ENCODE measurements at regions not wholly inside any gene's neighbourhood (a gene's known extent, or its start where the extent isn't known, plus 50 kb on each side); places are given as distances from the start of the nearest gene placed in this dataset.

DNA sequence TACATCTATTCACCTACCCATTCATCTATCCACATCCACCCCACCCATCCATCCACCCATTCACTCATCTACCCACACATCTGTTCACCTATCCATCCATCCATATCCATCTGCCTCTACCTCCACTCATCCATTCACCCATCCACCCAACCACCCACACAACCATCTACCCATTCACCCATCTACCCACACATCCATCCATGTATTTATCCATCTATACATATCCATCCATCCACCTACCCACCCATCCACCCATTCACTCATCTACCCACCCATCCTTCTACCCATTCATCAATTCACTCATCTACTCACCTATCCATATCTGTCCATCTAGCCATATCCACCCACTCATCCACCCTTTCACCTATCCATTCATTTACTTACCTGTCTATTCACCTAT lies 187.6 kb downstream of the ASB1 start:
- Histone ChIP-seq H3K4me1 (ENCODE audit: control insufficient read depth in 4 of 4, insufficient read depth in 4 of 4, low read length in 3 of 4) (no peaks in the 10 kb centered on the region), H3K9me3 (ENCODE audit: control insufficient read depth in 4 of 4, low read length in 3 of 4) (peaks cover 0 to 9% (median 1%) of the 10 kb centered on the region in 4 donors), H3K27me3 (ENCODE audit: control insufficient read depth in 4 of 4, insufficient read depth in 4 of 4, low read length in 3 of 4) (peaks cover 0 to 2% (median 0%) of the 10 kb centered on the region in 4 donors), H3K36me3 (ENCODE audit: control insufficient read depth in 4 of 4, insufficient read depth in 3 of 4, low read depth in 1 of 4, low read length in 3 of 4) (no peaks in the 10 kb centered on the region), H3K9ac (ENCODE audit: low read depth in 1 of 2, low read length in 2 of 2) (no peak overlapping the region), H3K4me3 (ENCODE audit: low read depth in 1 of 3, low read length in 3 of 3) (no peak overlapping the region), H3K27ac (ENCODE audit: low read depth in 1 of 2, low read length in 2 of 2) (no peak overlapping the region)
- DNase-seq (ENCODE audit: low spot score) = no peak
- TF ChIP-seq EGR1 (IDR thresholded peaks at IDR 0.05; ENCODE audit: low read depth in 2 of 2) = no peak
- no peak for TF ChIP-seq JUND (IDR thresholded peaks at IDR 0.05)
- TF ChIP-seq, protein P1, sequence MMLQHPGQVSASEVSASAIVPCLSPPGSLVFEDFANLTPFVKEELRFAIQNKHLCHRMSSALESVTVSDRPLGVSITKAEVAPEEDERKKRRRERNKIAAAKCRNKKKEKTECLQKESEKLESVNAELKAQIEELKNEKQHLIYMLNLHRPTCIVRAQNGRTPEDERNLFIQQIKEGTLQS (IDR thresholded peaks at IDR 0.05) = no peak
- TF ChIP-seq SP1 (IDR thresholded peaks at IDR 0.05) = no peak
- TF ChIP-seq, protein P2, sequence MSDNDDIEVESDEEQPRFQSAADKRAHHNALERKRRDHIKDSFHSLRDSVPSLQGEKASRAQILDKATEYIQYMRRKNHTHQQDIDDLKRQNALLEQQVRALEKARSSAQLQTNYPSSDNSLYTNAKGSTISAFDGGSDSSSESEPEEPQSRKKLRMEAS (IDR thresholded peaks at IDR 0.05) = no peak
- TF ChIP-seq, protein P3, sequence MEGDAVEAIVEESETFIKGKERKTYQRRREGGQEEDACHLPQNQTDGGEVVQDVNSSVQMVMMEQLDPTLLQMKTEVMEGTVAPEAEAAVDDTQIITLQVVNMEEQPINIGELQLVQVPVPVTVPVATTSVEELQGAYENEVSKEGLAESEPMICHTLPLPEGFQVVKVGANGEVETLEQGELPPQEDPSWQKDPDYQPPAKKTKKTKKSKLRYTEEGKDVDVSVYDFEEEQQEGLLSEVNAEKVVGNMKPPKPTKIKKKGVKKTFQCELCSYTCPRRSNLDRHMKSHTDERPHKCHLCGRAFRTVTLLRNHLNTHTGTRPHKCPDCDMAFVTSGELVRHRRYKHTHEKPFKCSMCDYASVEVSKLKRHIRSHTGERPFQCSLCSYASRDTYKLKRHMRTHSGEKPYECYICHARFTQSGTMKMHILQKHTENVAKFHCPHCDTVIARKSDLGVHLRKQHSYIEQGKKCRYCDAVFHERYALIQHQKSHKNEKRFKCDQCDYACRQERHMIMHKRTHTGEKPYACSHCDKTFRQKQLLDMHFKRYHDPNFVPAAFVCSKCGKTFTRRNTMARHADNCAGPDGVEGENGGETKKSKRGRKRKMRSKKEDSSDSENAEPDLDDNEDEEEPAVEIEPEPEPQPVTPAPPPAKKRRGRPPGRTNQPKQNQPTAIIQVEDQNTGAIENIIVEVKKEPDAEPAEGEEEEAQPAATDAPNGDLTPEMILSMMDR (IDR thresholded peaks at IDR 0.05; ENCODE audit: low read depth, low read length, missing input control) = no peak
- no peak for TF ChIP-seq NR2F2 (IDR thresholded peaks at IDR 0.05)
- TF ChIP-seq, protein P4, sequence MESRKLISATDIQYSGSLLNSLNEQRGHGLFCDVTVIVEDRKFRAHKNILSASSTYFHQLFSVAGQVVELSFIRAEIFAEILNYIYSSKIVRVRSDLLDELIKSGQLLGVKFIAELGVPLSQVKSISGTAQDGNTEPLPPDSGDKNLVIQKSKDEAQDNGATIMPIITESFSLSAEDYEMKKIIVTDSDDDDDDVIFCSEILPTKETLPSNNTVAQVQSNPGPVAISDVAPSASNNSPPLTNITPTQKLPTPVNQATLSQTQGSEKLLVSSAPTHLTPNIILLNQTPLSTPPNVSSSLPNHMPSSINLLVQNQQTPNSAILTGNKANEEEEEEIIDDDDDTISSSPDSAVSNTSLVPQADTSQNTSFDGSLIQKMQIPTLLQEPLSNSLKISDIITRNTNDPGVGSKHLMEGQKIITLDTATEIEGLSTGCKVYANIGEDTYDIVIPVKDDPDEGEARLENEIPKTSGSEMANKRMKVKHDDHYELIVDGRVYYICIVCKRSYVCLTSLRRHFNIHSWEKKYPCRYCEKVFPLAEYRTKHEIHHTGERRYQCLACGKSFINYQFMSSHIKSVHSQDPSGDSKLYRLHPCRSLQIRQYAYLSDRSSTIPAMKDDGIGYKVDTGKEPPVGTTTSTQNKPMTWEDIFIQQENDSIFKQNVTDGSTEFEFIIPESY (IDR thresholded peaks at IDR 0.05) = no peak
- TF ChIP-seq RAD21 (IDR thresholded peaks at IDR 0.05) = no peak
- TF ChIP-seq, protein P5, sequence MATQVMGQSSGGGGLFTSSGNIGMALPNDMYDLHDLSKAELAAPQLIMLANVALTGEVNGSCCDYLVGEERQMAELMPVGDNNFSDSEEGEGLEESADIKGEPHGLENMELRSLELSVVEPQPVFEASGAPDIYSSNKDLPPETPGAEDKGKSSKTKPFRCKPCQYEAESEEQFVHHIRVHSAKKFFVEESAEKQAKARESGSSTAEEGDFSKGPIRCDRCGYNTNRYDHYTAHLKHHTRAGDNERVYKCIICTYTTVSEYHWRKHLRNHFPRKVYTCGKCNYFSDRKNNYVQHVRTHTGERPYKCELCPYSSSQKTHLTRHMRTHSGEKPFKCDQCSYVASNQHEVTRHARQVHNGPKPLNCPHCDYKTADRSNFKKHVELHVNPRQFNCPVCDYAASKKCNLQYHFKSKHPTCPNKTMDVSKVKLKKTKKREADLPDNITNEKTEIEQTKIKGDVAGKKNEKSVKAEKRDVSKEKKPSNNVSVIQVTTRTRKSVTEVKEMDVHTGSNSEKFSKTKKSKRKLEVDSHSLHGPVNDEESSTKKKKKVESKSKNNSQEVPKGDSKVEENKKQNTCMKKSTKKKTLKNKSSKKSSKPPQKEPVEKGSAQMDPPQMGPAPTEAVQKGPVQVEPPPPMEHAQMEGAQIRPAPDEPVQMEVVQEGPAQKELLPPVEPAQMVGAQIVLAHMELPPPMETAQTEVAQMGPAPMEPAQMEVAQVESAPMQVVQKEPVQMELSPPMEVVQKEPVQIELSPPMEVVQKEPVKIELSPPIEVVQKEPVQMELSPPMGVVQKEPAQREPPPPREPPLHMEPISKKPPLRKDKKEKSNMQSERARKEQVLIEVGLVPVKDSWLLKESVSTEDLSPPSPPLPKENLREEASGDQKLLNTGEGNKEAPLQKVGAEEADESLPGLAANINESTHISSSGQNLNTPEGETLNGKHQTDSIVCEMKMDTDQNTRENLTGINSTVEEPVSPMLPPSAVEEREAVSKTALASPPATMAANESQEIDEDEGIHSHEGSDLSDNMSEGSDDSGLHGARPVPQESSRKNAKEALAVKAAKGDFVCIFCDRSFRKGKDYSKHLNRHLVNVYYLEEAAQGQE (IDR thresholded peaks at IDR 0.05) = no peak
- TF ChIP-seq TAF1 (conservative IDR thresholded peaks at IDR 0.05) = no peak
- no peak for TF ChIP-seq FOXA1 (IDR thresholded peaks at IDR 0.05)
- TF ChIP-seq GABPA (IDR thresholded peaks at IDR 0.05 in 1 of 2, conservative IDR thresholded peaks at IDR 0.05 in 1 of 2) = no peak
- TF ChIP-seq HNF4G (IDR thresholded peaks at IDR 0.05) = no peak
- no peak for TF ChIP-seq HNF4A (conservative IDR thresholded peaks at IDR 0.05)
- TF ChIP-seq RXRA (IDR thresholded peaks at IDR 0.05) = no peak
- no peak for TF ChIP-seq FOXA2 (IDR thresholded peaks at IDR 0.05)
- no peak for TF ChIP-seq YY1 (IDR thresholded peaks at IDR 0.05)
